ENCODE measurements at regions not wholly inside any gene's neighbourhood (a gene's known extent, or its start where the extent isn't known, plus 50 kb on each side); places are given as distances from the start of the nearest gene placed in this dataset.

- TF ChIP-seq CTCF (IDR thresholded peaks at IDR 0.05; ENCODE audit: insufficient read depth, low read depth, low read length) (no peak), EZH2 (IDR thresholded peaks at IDR 0.05; ENCODE audit: insufficient read depth, low read length) (no peak)
Observed at GRCh38 chr18:41537666-41538065, 417.4 kb upstream of the PIK3C3 start.
